ENCODE measurements at regions not wholly inside any gene's neighbourhood (a gene's known extent, or its start where the extent isn't known, plus 50 kb on each side); places are given as distances from the start of the nearest gene placed in this dataset.

- no peak for DNase-seq
- H3K9me3 ChIP-seq: no peaks in the 10 kb centered on the region
- no peaks in the 10 kb centered on the region for H3K36me3 ChIP-seq
- no peak overlapping the region for H3K4me3 ChIP-seq
- no peaks in the 10 kb centered on the region for H3K27me3 ChIP-seq
Observed at GRCh38 chr2:221844212-221845020, 272.3 kb upstream of the EPHA4 start.

- peak; percentile 43 for DNase-seq
- H3K9me3 ChIP-seq: no peaks in the 10 kb centered on the region; the same call in 1 of the 2 replicates
- H3K4me3 ChIP-seq: no peak overlapping the region
- H3K27me3 ChIP-seq: no peaks in the 10 kb centered on the region
- no peaks in the 10 kb centered on the region for H3K36me3 ChIP-seq
Observed at GRCh38 chr2:221836095-221836494, 264.0 kb upstream of the EPHA4 start.

- Histone ChIP-seq H3K4me3 (no peak overlapping the region), H3K9me3 (no peaks in the 10 kb centered on the region; the same call in 1 of the 2 replicates), H3K27me3 (no peaks in the 10 kb centered on the region), H3K36me3 (no peaks in the 10 kb centered on the region)
- no peak for DNase-seq
Observed at GRCh38 chr2:221833966-221834365, 261.9 kb upstream of the EPHA4 start.

- no peak for DNase-seq
- H3K36me3 ChIP-seq: no peaks in the 10 kb centered on the region
- H3K27me3 ChIP-seq: no peaks in the 10 kb centered on the region
- H3K9me3 ChIP-seq: peaks cover 4% of the 10 kb centered on the region; the same call in 1 of the 2 replicates
- no peak overlapping the region for H3K4me3 ChIP-seq
Observed at GRCh38 chr2:221831051-221831450, 258.9 kb upstream of the EPHA4 start.

GRCh38 chr2:221822416-221822815 is 250.3 kb upstream of the EPHA4 start:
- Histone ChIP-seq H3K9me3 (peaks cover 2% of the 10 kb centered on the region; the same call in 1 of the 2 replicates), H3K27me3 (no peaks in the 10 kb centered on the region), H3K36me3 (no peaks in the 10 kb centered on the region), H3K4me3 (no peak overlapping the region)
- DNase-seq: no peak

GRCh38 chr2:221818616-221819320 is 246.7 kb upstream of the EPHA4 start:
- Histone ChIP-seq H3K4me3 (no peak overlapping the region), H3K27me3 (no peaks in the 10 kb centered on the region), H3K36me3 (no peaks in the 10 kb centered on the region), H3K9me3 (no peaks in the 10 kb centered on the region)
- no peak for DNase-seq

- H3K27me3 ChIP-seq: no peaks in the 10 kb centered on the region
- H3K36me3 ChIP-seq: no peaks in the 10 kb centered on the region
- DNase-seq: no peak
- no peaks in the 10 kb centered on the region for H3K9me3 ChIP-seq
- no peak overlapping the region for H3K4me3 ChIP-seq
Observed at GRCh38 chr2:221817878-221818277, 245.8 kb upstream of the EPHA4 start.

GRCh38 chr2:221817052-221817451 is 244.9 kb upstream of the EPHA4 start:
- no peaks in the 10 kb centered on the region for H3K27me3 ChIP-seq
- DNase-seq: peak; percentile 61
- H3K4me3 ChIP-seq: no peak overlapping the region
- no peaks in the 10 kb centered on the region for H3K36me3 ChIP-seq
- no peaks in the 10 kb centered on the region for H3K9me3 ChIP-seq

- no peak for DNase-seq
- H3K36me3 ChIP-seq: no peaks in the 10 kb centered on the region
- no peak overlapping the region for H3K4me3 ChIP-seq
- no peaks in the 10 kb centered on the region for H3K27me3 ChIP-seq
- no peaks in the 10 kb centered on the region for H3K9me3 ChIP-seq
Observed at GRCh38 chr2:221816566-221816965, 244.5 kb upstream of the EPHA4 start.

GRCh38 chr2:221810650-221811049 is 238.5 kb upstream of the EPHA4 start:
- H3K9me3 ChIP-seq: no peaks in the 10 kb centered on the region
- DNase-seq: no peak
- H3K4me3 ChIP-seq: no peak overlapping the region
- no peaks in the 10 kb centered on the region for H3K27me3 ChIP-seq
- no peaks in the 10 kb centered on the region for H3K36me3 ChIP-seq

GRCh38 chr2:221810245-221810644 is 238.1 kb upstream of the EPHA4 start:
- Histone ChIP-seq H3K36me3 (no peaks in the 10 kb centered on the region), H3K27me3 (no peaks in the 10 kb centered on the region), H3K9me3 (no peaks in the 10 kb centered on the region)

GRCh38 chr2:221808488-221808887 is 236.4 kb upstream of the EPHA4 start:
- DNase-seq: no peak
- H3K4me3 ChIP-seq: no peak overlapping the region

More at GRCh38 chr2:221810245-221810644, 238.1 kb upstream of the EPHA4 start:
- no peak overlapping the region for H3K4me3 ChIP-seq
- DNase-seq: no peak

GRCh38 chr2:221807706-221808105 is 235.6 kb upstream of the EPHA4 start:
- peak; percentile 37 for DNase-seq
- Histone ChIP-seq H3K27me3 (no peaks in the 10 kb centered on the region), H3K36me3 (no peaks in the 10 kb centered on the region), H3K9me3 (no peaks in the 10 kb centered on the region), H3K4me3 (no peak overlapping the region)

More at GRCh38 chr2:221808488-221808887, 236.4 kb upstream of the EPHA4 start:
- Histone ChIP-seq H3K27me3 (no peaks in the 10 kb centered on the region), H3K36me3 (no peaks in the 10 kb centered on the region), H3K9me3 (no peaks in the 10 kb centered on the region)

GRCh38 chr2:221802089-221802488 is 230.0 kb upstream of the EPHA4 start:
- Histone ChIP-seq H3K36me3 (no peaks in the 10 kb centered on the region), H3K9me3 (no peaks in the 10 kb centered on the region), H3K27me3 (no peaks in the 10 kb centered on the region), H3K4me3 (no peak overlapping the region)
- DNase-seq: no peak

GRCh38 chr2:221792971-221793521 is 220.9 kb upstream of the EPHA4 start:
- Histone ChIP-seq H3K27me3 (no peaks in the 10 kb centered on the region), H3K4me3 (no peak overlapping the region), H3K9me3 (no peaks in the 10 kb centered on the region), H3K36me3 (no peaks in the 10 kb centered on the region)
- DNase-seq: no peak

- H3K4me3 ChIP-seq: no peak overlapping the region
- H3K9me3 ChIP-seq: no peaks in the 10 kb centered on the region
- no peak for DNase-seq
- no peaks in the 10 kb centered on the region for H3K36me3 ChIP-seq
- no peaks in the 10 kb centered on the region for H3K27me3 ChIP-seq
Observed at GRCh38 chr2:221791844-221792243, 219.7 kb upstream of the EPHA4 start.

GRCh38 chr2:221787561-221787960 is 215.5 kb upstream of the EPHA4 start:
- Histone ChIP-seq H3K9me3 (no peaks in the 10 kb centered on the region), H3K36me3 (no peaks in the 10 kb centered on the region), H3K27me3 (no peaks in the 10 kb centered on the region), H3K4me3 (no peak overlapping the region)
- DNase-seq: no peak
